NB4 (cell line): ENCODE measurements at regions not wholly inside any gene's neighbourhood (a gene's known extent, or its start where the extent isn't known, plus 50 kb on each side); places are given as distances from the start of the nearest gene placed in this dataset.

Experiments
- POLR2A ChIP-seq: IDR thresholded peaks from 2 replicates; pipeline ENCODE4 v1.6.1; 2011; ENCODE audit warnings: mild to moderate bottlenecking; ENCODE audit not compliant: insufficient read length; ENCODE audit errors: extremely low read depth
- TF ChIP-seq, protein P1 (sequence below): IDR thresholded peaks from one replicate; pipeline ENCODE4 v1.5.1; 2012; ENCODE audit warnings: low read depth, low read length
- TF ChIP-seq, protein P2 (sequence below): IDR thresholded peaks from 2 replicates; pipeline ENCODE4 v1.6.1; 2011; ENCODE audit warnings: low read depth, low read length

GRCh38 chr4:32207456-32207855 lies 1487.3 kb downstream of the PCDH7 start:
- TF ChIP-seq, protein P1, sequence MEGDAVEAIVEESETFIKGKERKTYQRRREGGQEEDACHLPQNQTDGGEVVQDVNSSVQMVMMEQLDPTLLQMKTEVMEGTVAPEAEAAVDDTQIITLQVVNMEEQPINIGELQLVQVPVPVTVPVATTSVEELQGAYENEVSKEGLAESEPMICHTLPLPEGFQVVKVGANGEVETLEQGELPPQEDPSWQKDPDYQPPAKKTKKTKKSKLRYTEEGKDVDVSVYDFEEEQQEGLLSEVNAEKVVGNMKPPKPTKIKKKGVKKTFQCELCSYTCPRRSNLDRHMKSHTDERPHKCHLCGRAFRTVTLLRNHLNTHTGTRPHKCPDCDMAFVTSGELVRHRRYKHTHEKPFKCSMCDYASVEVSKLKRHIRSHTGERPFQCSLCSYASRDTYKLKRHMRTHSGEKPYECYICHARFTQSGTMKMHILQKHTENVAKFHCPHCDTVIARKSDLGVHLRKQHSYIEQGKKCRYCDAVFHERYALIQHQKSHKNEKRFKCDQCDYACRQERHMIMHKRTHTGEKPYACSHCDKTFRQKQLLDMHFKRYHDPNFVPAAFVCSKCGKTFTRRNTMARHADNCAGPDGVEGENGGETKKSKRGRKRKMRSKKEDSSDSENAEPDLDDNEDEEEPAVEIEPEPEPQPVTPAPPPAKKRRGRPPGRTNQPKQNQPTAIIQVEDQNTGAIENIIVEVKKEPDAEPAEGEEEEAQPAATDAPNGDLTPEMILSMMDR: no peak
- TF ChIP-seq, protein P2, sequence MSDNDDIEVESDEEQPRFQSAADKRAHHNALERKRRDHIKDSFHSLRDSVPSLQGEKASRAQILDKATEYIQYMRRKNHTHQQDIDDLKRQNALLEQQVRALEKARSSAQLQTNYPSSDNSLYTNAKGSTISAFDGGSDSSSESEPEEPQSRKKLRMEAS: no peak
- TF ChIP-seq POLR2A: no peak
